Esophagus squamous epithelium (tissue), 4 donors: ENCODE measurements at regions not wholly inside any gene's neighbourhood (a gene's known extent, or its start where the extent isn't known, plus 50 kb on each side); places are given as distances from the start of the nearest gene placed in this dataset.

Experiments
- POLR2A ChIP-seq, 4 donors: fragments of 450-650 bp; IDR thresholded peaks; one replicate each; pipeline ENCODE4 v1.6.1; 2017; ENCODE audit warnings: antibody characterized with exemption in 4 of 4, mild to moderate bottlenecking in 4 of 4, moderate library complexity in 3 of 4
- TF ChIP-seq, protein P1 (sequence below), 6 experiments: fragments of 450-650 bp in 4 of 6; fragments of 200-600 bp in 2 of 6; sonication (generic) in 2 of 6; IDR thresholded peaks; one replicate each; pipeline ENCODE4 v1.5.1; 2016 to 2019; ENCODE audit warnings: antibody characterized with exemption in 6 of 6, mild to moderate bottlenecking in 4 of 6, moderate library complexity in 4 of 6

DNA sequence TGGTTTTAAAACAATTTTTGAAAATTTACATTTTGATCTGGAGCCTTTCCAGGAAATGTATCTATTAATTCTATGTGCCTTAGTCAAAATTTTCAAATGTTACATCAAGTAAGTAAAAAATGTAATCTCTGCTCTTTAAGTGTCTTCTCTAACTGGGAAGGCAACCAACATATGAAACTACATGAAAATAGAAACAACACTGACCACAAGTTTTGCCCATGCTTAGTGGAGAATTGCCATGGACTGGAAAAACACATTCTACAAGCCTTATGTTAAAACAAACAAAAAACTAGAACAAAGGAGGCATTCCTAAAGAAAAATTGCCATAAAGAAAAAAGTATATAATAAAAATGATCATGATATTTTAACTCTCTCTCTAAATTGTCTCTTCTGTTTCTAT is 75.9 kb upstream of the SPRED1 start:
- TF ChIP-seq, protein P1, sequence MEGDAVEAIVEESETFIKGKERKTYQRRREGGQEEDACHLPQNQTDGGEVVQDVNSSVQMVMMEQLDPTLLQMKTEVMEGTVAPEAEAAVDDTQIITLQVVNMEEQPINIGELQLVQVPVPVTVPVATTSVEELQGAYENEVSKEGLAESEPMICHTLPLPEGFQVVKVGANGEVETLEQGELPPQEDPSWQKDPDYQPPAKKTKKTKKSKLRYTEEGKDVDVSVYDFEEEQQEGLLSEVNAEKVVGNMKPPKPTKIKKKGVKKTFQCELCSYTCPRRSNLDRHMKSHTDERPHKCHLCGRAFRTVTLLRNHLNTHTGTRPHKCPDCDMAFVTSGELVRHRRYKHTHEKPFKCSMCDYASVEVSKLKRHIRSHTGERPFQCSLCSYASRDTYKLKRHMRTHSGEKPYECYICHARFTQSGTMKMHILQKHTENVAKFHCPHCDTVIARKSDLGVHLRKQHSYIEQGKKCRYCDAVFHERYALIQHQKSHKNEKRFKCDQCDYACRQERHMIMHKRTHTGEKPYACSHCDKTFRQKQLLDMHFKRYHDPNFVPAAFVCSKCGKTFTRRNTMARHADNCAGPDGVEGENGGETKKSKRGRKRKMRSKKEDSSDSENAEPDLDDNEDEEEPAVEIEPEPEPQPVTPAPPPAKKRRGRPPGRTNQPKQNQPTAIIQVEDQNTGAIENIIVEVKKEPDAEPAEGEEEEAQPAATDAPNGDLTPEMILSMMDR (IDR thresholded peaks at IDR 0.05), result no peak
- TF ChIP-seq POLR2A (IDR thresholded peaks at IDR 0.05), result no peak
